ENCODE measurements at regions not wholly inside any gene's neighbourhood (a gene's known extent, or its start where the extent isn't known, plus 50 kb on each side); places are given as distances from the start of the nearest gene placed in this dataset.
"Not testable (repeated sequence)": the region's sequence is repeated elsewhere in the genome, so short reads cannot be mapped to it uniquely, and the experiment has no call there.

GRCh38 chr4:152052451-152053057 lies 291.7 kb upstream of the GATB start:
- POLR2A ChIA-PET: interaction anchor here (1.2 to 1.3 kb wide), 2 partner anchors 43 to 48 kb away, joined by 4 to 6 read pairs; no protein-coding TSS in a partner anchor
- Mint-ChIP-seq H3K27me3 (peaks cover 0 to 10% (median 0%) of the 10 kb centered on the region in 5 donors), H3K27ac (peak overlapping the region in 7 of 9 donors; percentile 12 to 69 (median 55)), H3K4me3 (peak overlapping the region in 6 of 10 donors; percentile 2 to 35 (median 14)), H3K4me1 (peaks cover 15 to 32% (median 21%) of the 10 kb centered on the region in 7 donors), H3K36me3 (peaks cover 0 to 20% (median 7%) of the 10 kb centered on the region in 5 donors), H3K9me3 (peaks cover 0 to 18% (median 8%) of the 10 kb centered on the region in 11 donors)
- Histone ChIP-seq H3K4me3 (ENCODE audit: low read length) (no peak overlapping the region), H3K27me3 (ENCODE audit: control insufficient read depth in 2 of 2, insufficient read depth in 2 of 2, low read length in 2 of 2) (no peaks in the 10 kb centered on the region), H3K36me3 (ENCODE audit: control insufficient read depth in 2 of 3, insufficient read depth in 3 of 3, low read length in 3 of 3) (no peaks in the 10 kb centered on the region), H3K27ac (ENCODE audit: low read depth, low read length) (no peak overlapping the region), H3K9me3 (ENCODE audit: control insufficient read depth in 2 of 3, low read length in 3 of 3) (no peaks in the 10 kb centered on the region), H3K4me1 (ENCODE audit: control insufficient read depth in 2 of 2, insufficient read depth in 2 of 2, low read length in 2 of 2) (peaks cover 11 to 12% of the 10 kb centered on the region in 2 donors)
- no peak for DNase-seq
- no peak for ATAC-seq
- intact Hi-C loops (cut with micrococcal nuclease): loop anchor here (2.0 to 5.0 kb wide), 2 partner anchors 40 to 48 kb away; no protein-coding TSS in a partner anchor
- CTCF ChIA-PET: interaction anchor here (0.7 kb wide), 1 partner anchor 1624 kb away, joined by 3 read pairs; no protein-coding TSS in a partner anchor

- H3K9me3 Mint-ChIP-seq; H3K4me3 ChIP-seq (ENCODE audit: low read length); H3K36me3 ChIP-seq (ENCODE audit: control insufficient read depth in 2 of 3, insufficient read depth in 3 of 3, low read length in 3 of 3); H3K4me3 Mint-ChIP-seq; DNase-seq; POLR2A ChIA-PET; ATAC-seq; H3K27me3 Mint-ChIP-seq; CTCF ChIA-PET; H3K27ac ChIP-seq (ENCODE audit: low read depth, low read length); H3K27me3 ChIP-seq (ENCODE audit: control insufficient read depth in 2 of 2, insufficient read depth in 2 of 2, low read length in 2 of 2); H3K9me3 ChIP-seq (ENCODE audit: control insufficient read depth in 2 of 3, low read length in 3 of 3): not testable (repeated sequence)
- H3K4me1 Mint-ChIP-seq: peaks cover 15 to 32% (median 21%) of the 10 kb centered on the region in 7 donors
- peak overlapping the region in 1 of 9 donors; percentile 61 for H3K27ac Mint-ChIP-seq
- intact Hi-C loops (cut with micrococcal nuclease): loop anchor here (5.0 kb wide), 1 partner anchor 39 kb away; no protein-coding TSS in a partner anchor
- peaks cover 11 to 12% of the 10 kb centered on the region in 2 donors for H3K4me1 ChIP-seq (ENCODE audit: control insufficient read depth in 2 of 2, insufficient read depth in 2 of 2, low read length in 2 of 2)
- H3K36me3 Mint-ChIP-seq: peaks cover 0 to 14% (median 0%) of the 10 kb centered on the region in 5 donors
These were observed 290.5 kb upstream of the GATB start for GRCh38 chr4:152051332-152051731.

DNA sequence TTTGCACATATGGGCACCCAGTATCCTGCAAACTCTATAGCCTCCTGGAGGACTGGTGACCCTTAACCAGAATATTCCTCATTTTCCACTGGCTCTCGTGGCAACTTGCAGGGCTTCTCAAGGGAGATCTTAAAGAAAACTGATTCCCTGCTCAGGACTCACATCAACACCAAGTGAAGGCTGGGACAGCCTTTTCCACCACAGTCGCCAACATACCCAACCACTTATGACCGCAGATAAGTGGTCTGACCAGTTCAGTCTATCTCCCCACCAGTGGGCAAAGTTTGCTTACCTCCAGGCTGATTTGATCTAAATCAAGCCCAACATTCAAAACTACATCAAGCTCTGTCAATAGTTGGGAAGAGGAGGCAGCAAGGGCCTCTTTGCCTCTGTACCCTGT lies 289.3 kb upstream of the GATB start:
- no peak overlapping the region for H3K4me3 ChIP-seq (ENCODE audit: low read length)
- ATAC-seq (no peak), DNase-seq (no peak)
- no peak overlapping the region for H3K27ac ChIP-seq (ENCODE audit: low read depth, low read length)
- no peaks in the 10 kb centered on the region for H3K36me3 ChIP-seq (ENCODE audit: control insufficient read depth in 2 of 3, insufficient read depth in 3 of 3, low read length in 3 of 3)
- no peaks in the 10 kb centered on the region for H3K9me3 ChIP-seq (ENCODE audit: control insufficient read depth in 2 of 3, low read length in 3 of 3)
- H3K36me3 Mint-ChIP-seq: peaks cover 0 to 10% (median 0%) of the 10 kb centered on the region in 5 donors
- POLR2A ChIA-PET: interaction anchor here (1.5 kb wide), 1 partner anchor 12 kb away, joined by 4 read pairs; no protein-coding TSS in a partner anchor
- H3K9me3 Mint-ChIP-seq: peaks cover 0 to 6% (median 0%) of the 10 kb centered on the region in 11 donors
- CTCF ChIA-PET: no interaction called here
- peaks cover 17 to 38% (median 23%) of the 10 kb centered on the region in 7 donors for H3K4me1 Mint-ChIP-seq
- no peak overlapping the region for H3K4me3 Mint-ChIP-seq
- peaks cover 11 to 12% of the 10 kb centered on the region in 2 donors for H3K4me1 ChIP-seq (ENCODE audit: control insufficient read depth in 2 of 2, insufficient read depth in 2 of 2, low read length in 2 of 2)
- no peak overlapping the region for H3K27ac Mint-ChIP-seq
- peaks cover 0 to 6% (median 0%) of the 10 kb centered on the region in 5 donors for H3K27me3 Mint-ChIP-seq
- no peaks in the 10 kb centered on the region for H3K27me3 ChIP-seq (ENCODE audit: control insufficient read depth in 2 of 2, insufficient read depth in 2 of 2, low read length in 2 of 2)
- intact Hi-C loops (cut with micrococcal nuclease): loop anchor here (5.0 kb wide), 1 partner anchor 38 kb away; no protein-coding TSS in a partner anchor

- no peak for DNase-seq
- Mint-ChIP-seq H3K9me3 (peaks cover 0 to 21% (median 6%) of the 10 kb centered on the region in 11 donors), H3K4me1 (peaks cover 9 to 28% (median 15%) of the 10 kb centered on the region in 7 donors), H3K4me3 (no peak overlapping the region), H3K27me3 (peaks cover 0 to 6% (median 0%) of the 10 kb centered on the region in 5 donors), H3K27ac (no peak overlapping the region), H3K36me3 (peaks cover 0 to 12% (median 5%) of the 10 kb centered on the region in 5 donors)
- Histone ChIP-seq H3K9me3 (ENCODE audit: control insufficient read depth in 2 of 3, low read length in 3 of 3) (no peaks in the 10 kb centered on the region), H3K4me1 (ENCODE audit: control insufficient read depth in 2 of 2, insufficient read depth in 2 of 2, low read length in 2 of 2) (peaks cover 7% of the 10 kb centered on the region in 2 donors), H3K36me3 (ENCODE audit: control insufficient read depth in 2 of 3, insufficient read depth in 3 of 3, low read length in 3 of 3) (no peaks in the 10 kb centered on the region), H3K27ac (ENCODE audit: low read depth, low read length) (no peak overlapping the region), H3K27me3 (ENCODE audit: control insufficient read depth in 2 of 2, insufficient read depth in 2 of 2, low read length in 2 of 2) (no peaks in the 10 kb centered on the region), H3K4me3 (ENCODE audit: low read length) (no peak overlapping the region)
- no peak for ATAC-seq
- intact Hi-C loops (cut with micrococcal nuclease): no loop called here
- ChIA-PET CTCF (no interaction called here), POLR2A (interaction anchor here (0.6 kb wide), 1 partner anchor 293 kb away, joined by 3 read pairs; no protein-coding TSS in a partner anchor)
These were observed 286.6 kb upstream of the GATB start for GRCh38 chr4:152047451-152047850.

DNA sequence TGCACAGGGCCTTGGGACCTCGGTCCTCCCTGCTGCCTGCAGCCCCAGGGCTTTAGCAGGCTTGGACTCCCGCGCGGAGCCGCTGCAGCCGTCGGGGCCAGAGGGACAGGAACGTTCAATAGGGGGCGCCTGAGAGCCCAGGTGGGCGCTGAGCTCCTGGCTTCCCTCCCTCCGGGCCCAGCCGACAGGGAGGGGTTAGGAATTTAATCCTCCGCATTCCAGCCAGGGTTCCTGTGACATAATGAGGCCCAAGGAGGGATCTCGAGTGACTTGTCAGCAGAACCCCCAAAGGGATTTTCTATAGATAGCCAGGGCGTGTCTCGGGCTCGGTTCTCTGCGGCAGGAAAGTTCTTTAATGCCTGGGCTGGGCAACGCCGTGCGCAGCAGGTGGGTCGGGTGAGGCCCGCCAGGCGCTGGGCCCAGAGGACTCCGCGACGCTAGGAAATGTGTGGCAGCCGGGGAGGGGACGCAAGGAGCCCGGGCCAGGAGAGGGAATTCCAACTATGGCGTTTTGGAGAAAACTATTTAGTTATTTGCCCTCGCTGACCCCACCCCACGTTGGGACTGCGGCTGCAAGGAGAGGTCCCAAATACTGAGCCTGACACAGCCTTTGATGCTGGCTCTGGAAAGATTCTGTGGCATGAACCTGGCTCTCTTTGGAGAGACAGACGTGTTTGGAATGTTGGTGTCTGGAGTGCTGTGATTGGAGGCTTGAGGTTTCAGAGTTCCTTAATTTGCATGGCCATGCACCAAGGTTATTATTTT lies 285.2 kb upstream of the GATB start:
- Mint-ChIP-seq H3K9me3 (peaks cover 0 to 22% (median 6%) of the 10 kb centered on the region in 11 donors), H3K27me3 (peaks cover 0 to 6% (median 0%) of the 10 kb centered on the region in 5 donors), H3K36me3 (peaks cover 0 to 9% (median 5%) of the 10 kb centered on the region in 5 donors), H3K4me1 (peaks cover 2 to 18% (median 8%) of the 10 kb centered on the region in 7 donors), H3K27ac (no peak overlapping the region), H3K4me3 (peak overlapping the region in 8 of 10 donors; percentile 12 to 61 (median 40))
- Histone ChIP-seq H3K27ac (ENCODE audit: low read depth, low read length) (no peak overlapping the region), H3K36me3 (ENCODE audit: control insufficient read depth in 2 of 3, insufficient read depth in 3 of 3, low read length in 3 of 3) (no peaks in the 10 kb centered on the region), H3K9me3 (ENCODE audit: control insufficient read depth in 2 of 3, low read length in 3 of 3) (no peaks in the 10 kb centered on the region), H3K4me1 (ENCODE audit: control insufficient read depth in 2 of 2, insufficient read depth in 2 of 2, low read length in 2 of 2) (no peaks in the 10 kb centered on the region), H3K4me3 (ENCODE audit: low read length) (no peak overlapping the region), H3K27me3 (ENCODE audit: control insufficient read depth in 2 of 2, insufficient read depth in 2 of 2, low read length in 2 of 2) (no peaks in the 10 kb centered on the region)
- ATAC-seq: no peak
- DNase-seq: peak in 3 of 9 donors; percentile 14 to 24 (median 15)
- CTCF ChIA-PET: interaction anchor here (0.6 kb wide), 1 partner anchor 75 kb away, joined by 4 read pairs; no protein-coding TSS in a partner anchor
- POLR2A ChIA-PET: interaction anchor here (0.8 kb wide), 1 partner anchor 1469 kb away, joined by 3 read pairs; no protein-coding TSS in a partner anchor
- intact Hi-C loops (cut with micrococcal nuclease): no loop called here

- ChIA-PET CTCF (interaction anchor here (0.6 kb wide), 1 partner anchor 314 kb away, joined by 3 read pairs; no protein-coding TSS in a partner anchor), POLR2A (no interaction called here)
- no peaks in the 10 kb centered on the region for H3K36me3 ChIP-seq (ENCODE audit: control insufficient read depth in 2 of 3, insufficient read depth in 3 of 3, low read length in 3 of 3)
- Mint-ChIP-seq H3K27me3 (peaks cover 0 to 6% (median 0%) of the 10 kb centered on the region in 5 donors), H3K4me3 (peak overlapping the region in 9 of 10 donors; percentile 12 to 61 (median 33)), H3K9me3 (peaks cover 0 to 22% (median 6%) of the 10 kb centered on the region in 11 donors), H3K36me3 (peaks cover 0 to 9% (median 5%) of the 10 kb centered on the region in 5 donors), H3K27ac (peak overlapping the region in 2 of 9 donors; percentile 17 to 52), H3K4me1 (peaks cover 2 to 13% (median 8%) of the 10 kb centered on the region in 7 donors)
- no peak overlapping the region for H3K4me3 ChIP-seq (ENCODE audit: low read length)
- DNase-seq (peak in 1 of 9 donors; percentile 24), ATAC-seq (no peak)
- intact Hi-C loops (cut with micrococcal nuclease): no loop called here
- H3K27ac ChIP-seq (ENCODE audit: low read depth, low read length): no peak overlapping the region
- no peaks in the 10 kb centered on the region for H3K27me3 ChIP-seq (ENCODE audit: control insufficient read depth in 2 of 2, insufficient read depth in 2 of 2, low read length in 2 of 2)
- H3K4me1 ChIP-seq (ENCODE audit: control insufficient read depth in 2 of 2, insufficient read depth in 2 of 2, low read length in 2 of 2): no peaks in the 10 kb centered on the region
- H3K9me3 ChIP-seq (ENCODE audit: control insufficient read depth in 2 of 3, low read length in 3 of 3): no peaks in the 10 kb centered on the region
These were observed 284.6 kb upstream of the GATB start for GRCh38 chr4:152045449-152045806.
